ENCODE measurements at regions not wholly inside any gene's neighbourhood (a gene's known extent, or its start where the extent isn't known, plus 50 kb on each side); places are given as distances from the start of the nearest gene placed in this dataset.

DNA sequence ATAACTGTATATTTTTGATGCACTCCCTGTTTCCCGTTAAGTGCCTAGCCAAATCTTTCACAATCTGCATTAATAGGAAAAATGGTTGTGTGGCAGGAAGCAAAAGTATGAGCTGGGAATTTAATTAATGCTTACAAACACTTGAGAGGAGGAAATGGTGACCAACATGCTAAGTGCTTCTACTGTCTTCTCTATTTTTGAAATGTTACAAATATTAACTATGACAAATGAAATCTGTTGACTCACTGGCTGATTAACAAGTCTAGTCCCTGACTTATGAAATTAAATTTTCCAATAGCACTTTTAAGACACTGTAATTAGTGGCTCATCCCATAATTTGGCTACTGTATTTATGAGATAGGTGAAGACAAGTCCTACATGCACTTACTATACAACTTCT lies 446.9 kb upstream of the DPPA4 start:
- TF ChIP-seq GATA2 (IDR thresholded peaks at IDR 0.05; ENCODE audit: low read depth, low read length) (no peak), GATA3 (IDR thresholded peaks at IDR 0.05; ENCODE audit: low read depth, low read length) (no peak)

Data from SH-SY5Y (cell line).